Heart left ventricle (tissue), 16 donors: ENCODE measurements at regions not wholly inside any gene's neighbourhood (a gene's known extent, or its start where the extent isn't known, plus 50 kb on each side); places are given as distances from the start of the nearest gene placed in this dataset.

Experiments used
- ATAC-seq, 4 donors: fragments of 200-7000 bp; cut with Tn5 transposase; one replicate each; pipeline ENCODE4 v1.9.1; 2020 to 2022; ENCODE audit warnings: moderate library complexity in 4 of 4, mild to moderate bottlenecking in 3 of 4, moderate number of reproducible peaks in 1 of 4
- DNase-seq, 5 donors: peaks; one replicate each; pipeline ENCODE4 v3.0.0-alpha.2; 2020
- H3K27ac ChIP-seq, 12 donors: fragments of 200-600 bp; sonication (generic) in 4 of 12; one replicate each; pipeline versions ENCODE4 v1.5.0 to v1.8.0; 2016 to 2022; ENCODE audit warnings: mild to moderate bottlenecking in 2 of 12
- H3K27me3 ChIP-seq, 9 donors: fragments of 200-600 bp; sonication (generic) in 2 of 9; one replicate each; pipeline versions ENCODE4 v1.5.1 to v1.8.0; 2016 to 2022; ENCODE audit warnings: mild to moderate bottlenecking in 3 of 9
- H3K36me3 ChIP-seq, 9 donors: fragments of 200-600 bp; sonication (generic) in 2 of 9; one replicate each; pipeline versions ENCODE4 v1.5.0 to v1.8.0; 2018 to 2022; ENCODE audit warnings: mild to moderate bottlenecking in 2 of 9
- H3K4me1 ChIP-seq, 12 donors: fragments of 200-600 bp; sonication (generic) in 4 of 12; one replicate each; pipeline versions ENCODE4 v1.5.0 to v1.8.0; 2016 to 2022; ENCODE audit warnings: mild to moderate bottlenecking in 3 of 12
- H3K4me3 ChIP-seq, 12 donors: fragments of 200-600 bp; sonication (generic) in 4 of 12; one replicate each; pipeline versions ENCODE4 v1.5.0 to v1.8.0; 2017 to 2022; ENCODE audit warnings: mild to moderate bottlenecking in 9 of 12, moderate library complexity in 4 of 12
- H3K9me3 ChIP-seq, 12 donors: fragments of 200-600 bp; sonication (generic) in 4 of 12; one replicate each; pipeline versions ENCODE4 v1.5.0 to v1.8.0; 2016 to 2022; ENCODE audit warnings: mild to moderate bottlenecking in 1 of 12
- CTCF ChIP-seq, 12 donors: fragments of 200-600 bp; sonication (generic) in 4 of 12; IDR thresholded peaks; one replicate each; pipeline versions ENCODE4 v1.5.0 to v1.8.0; 2018 to 2022; ENCODE audit warnings: antibody characterized with exemption in 12 of 12, mild to moderate bottlenecking in 5 of 12
- POLR2A ChIP-seq, 2 donors: fragments of 450-650 bp; IDR thresholded peaks; one replicate each; pipeline ENCODE4 v1.6.1; 2017; ENCODE audit warnings: antibody characterized with exemption in 2 of 2, mild to moderate bottlenecking in 2 of 2, moderate library complexity in 2 of 2
- WGBS, 4 donors: extraction: QIAGEN DNeasy Blood & Tissue Kit in 2 of 4; methylation state at CpG; one replicate each; pipeline versions ENCODE4 v1.1.5 to v1.1.7; 2013 to 2018; 5-methylcytosine and 5-hydroxymethylcytosine counted together
- intact Hi-C, 10 donors: fragments of 100-400 bp; cut with DNase I; formaldehyde crosslinking; loops; one replicate each; pipeline versions ENCODE4 v1.11.1 to v1.14.2; 2022
- donor health status: ischemic (EF 13 %, LVEDD 7.1; RV severe dilation, severe dysfunction).
- donor health status: healthy with polysubstance abuse.
- donor health status: DM: no; HTN: yes; CAD: no.
- donor health status: DM: no; HTN: no; CAD: no.
- donor health status: ischemic (EF 25% LVEDD 6.9; RV normal size, moderate dysfunction).
- donor health status: ischemic (EF 25% LVEDD 5.7; RV mildly dilated, moderate dysfunction).
- donor health status: healthy.
- donor health status: DM: yes; HTN: yes; CAD: no.
- donor health status: ischemic (EF 35%, LVEDD 5.7; RV mildly dilated, moderate dysfunction).
- donor health status: nonischemic (EF 11% LVEDD 7.7; RV severe dilation, severe dysfunction).
- donor health status: DM: yes; HTN: yes; CAD: no.
- donor health status: PGD.
- donor health status: ischemic (EF 29% LVEDD 5.4; RV normal size, mild dysfunction).
- donor health status: nonischemic (EF 23%, LVEDD 6.1; RV moderate dilation, normal function).

GRCh38 chr7:27305854-27306253 lies 63.3 kb downstream of the EVX1 start:
- no peaks in the 10 kb centered on the region for H3K4me1 ChIP-seq
- intact Hi-C loops, result no loop called here
- H3K4me3 ChIP-seq, result no peak overlapping the region
- 83 to 88% (median 86%) methylated on average over 6 of the region's 6 CpGs for WGBS, 4 donors
- DNase-seq (no peak), ATAC-seq (no peak)
- no peak for TF ChIP-seq POLR2A (IDR thresholded peaks at IDR 0.05)
- TF ChIP-seq CTCF (IDR thresholded peaks at IDR 0.05), result no peak
- no peaks in the 10 kb centered on the region for H3K36me3 ChIP-seq
- peaks cover 0 to 5% (median 0%) of the 10 kb centered on the region in 12 donors for H3K9me3 ChIP-seq
- no peak overlapping the region for H3K27ac ChIP-seq
- peaks cover 0 to 16% (median 0%) of the 10 kb centered on the region in 9 donors for H3K27me3 ChIP-seq

GRCh38 chr7:27312820-27313219 lies 70.2 kb downstream of the EVX1 start:
- 76 to 87% (median 79%) methylated on average over 4 of the region's 4 CpGs for WGBS, 4 donors
- Histone ChIP-seq H3K4me3 (no peak overlapping the region), H3K4me1 (peaks cover 0 to 12% (median 0%) of the 10 kb centered on the region in 12 donors), H3K27me3 (peaks cover 0 to 11% (median 0%) of the 10 kb centered on the region in 9 donors), H3K9me3 (no peaks in the 10 kb centered on the region), H3K27ac (no peak overlapping the region), H3K36me3 (no peaks in the 10 kb centered on the region)
- DNase-seq, result no peak
- ATAC-seq, result no peak
- intact Hi-C loops, result no loop called here
- no peak for TF ChIP-seq POLR2A (IDR thresholded peaks at IDR 0.05)
- no peak for TF ChIP-seq CTCF (IDR thresholded peaks at IDR 0.05)

GRCh38 chr7:27314111-27314510 lies 71.5 kb downstream of the EVX1 start:
- Histone ChIP-seq H3K9me3 (peaks cover 0 to 11% (median 3%) of the 10 kb centered on the region in 12 donors), H3K4me3 (no peak overlapping the region), H3K27me3 (peaks cover 0 to 12% (median 0%) of the 10 kb centered on the region in 9 donors), H3K4me1 (peaks cover 0 to 12% (median 0%) of the 10 kb centered on the region in 12 donors), H3K36me3 (no peaks in the 10 kb centered on the region), H3K27ac (no peak overlapping the region)
- 51 to 63% (median 58%) methylated on average over 3 of the region's 3 CpGs for WGBS, 4 donors
- DNase-seq, result no peak
- TF ChIP-seq POLR2A (IDR thresholded peaks at IDR 0.05) (no peak), CTCF (IDR thresholded peaks at IDR 0.05) (no peak)
- intact Hi-C loops, result no loop called here
- no peak for ATAC-seq

- peaks cover 0 to 18% (median 3%) of the 10 kb centered on the region in 12 donors for H3K9me3 ChIP-seq
- peaks cover 0 to 12% (median 0%) of the 10 kb centered on the region in 9 donors for H3K27me3 ChIP-seq
- no peak overlapping the region for H3K4me3 ChIP-seq
- H3K4me1 ChIP-seq, result peaks cover 0 to 12% (median 0%) of the 10 kb centered on the region in 12 donors
- intact Hi-C loops, result no loop called here
- WGBS, 4 donors, result 66 to 73% (median 71%) methylated on average over 5 of the region's 5 CpGs
- DNase-seq (no peak), ATAC-seq (no peak)
- no peak overlapping the region for H3K27ac ChIP-seq
- no peak for TF ChIP-seq CTCF (IDR thresholded peaks at IDR 0.05)
- TF ChIP-seq POLR2A (IDR thresholded peaks at IDR 0.05), result no peak
- H3K36me3 ChIP-seq, result no peaks in the 10 kb centered on the region
Measured at GRCh38 chr7:27315066-27315465, 72.5 kb downstream of the EVX1 start.
